HEK293 (cell line): ENCODE measurements at regions not wholly inside any gene's neighbourhood (a gene's known extent, or its start where the extent isn't known, plus 50 kb on each side); places are given as distances from the start of the nearest gene placed in this dataset.

ENCODE experiments used
- CTCF ChIA-PET: fragments of 350-600 bp; formaldehyde crosslinking; extraction: SDS; loops from one replicate; lab custom pipeline; 2021; ENCODE audit warnings: antibody characterized with exemption; lab: Yijun Ruan, JAX
- POLR2A ChIA-PET: fragments of 300-600 bp; formaldehyde crosslinking; extraction: SDS; loops from one replicate; lab custom pipeline; 2020; ENCODE audit warnings: antibody characterized with exemption, inconsistent platforms; lab: Yijun Ruan, JAX
- H3K27ac ChIP-seq: fragments of 200-500 bp; sonication (Bioruptor generic); 2 replicates; pipeline ENCODE4 v1.5.1; 2014; ENCODE audit warnings: low read depth, low read length, control low read depth, inconsistent platforms; ENCODE audit errors: extremely low read depth
- H3K36me3 ChIP-seq, 2 experiments: fragments of 200-500 bp in 1 of 2; sonication (Bioruptor generic) in 1 of 2; 1 replicate in 1 of 2; 2 replicates in 1 of 2; pipeline ENCODE4 v1.5.1; 2014 to 2017; ENCODE audit warnings: inconsistent platforms in 2 of 2, low read length in 2 of 2; ENCODE audit not compliant: control insufficient read depth in 2 of 2, insufficient read depth in 1 of 2
- H3K4me1 ChIP-seq: fragments of 200-500 bp; sonication (Bioruptor generic); 2 replicates; pipeline ENCODE4 v1.5.1; 2014; ENCODE audit warnings: mild to moderate bottlenecking, low read length, inconsistent platforms; ENCODE audit not compliant: control insufficient read depth, insufficient read depth
- H3K4me3 ChIP-seq: 2 replicates; pipeline ENCODE4 v1.5.1; 2011; ENCODE audit warnings: low read depth, mild to moderate bottlenecking, control low read depth, low read length, moderate library complexity
- H3K9me3 ChIP-seq: fragments of 200-500 bp; sonication (Bioruptor generic); 2 replicates; pipeline ENCODE4 v1.5.1; 2014; ENCODE audit warnings: low read depth, low read length, inconsistent platforms; ENCODE audit not compliant: control insufficient read depth, insufficient read depth
- KLF9 ChIP-seq: fragments of 450-650 bp; formaldehyde crosslinking; IDR thresholded peaks from 2 replicates; pipeline ENCODE4 v1.5.1; 2016; ENCODE audit warnings: missing biosample characterization, missing genetic modification characterization, low read depth
- SP2 ChIP-seq: fragments of 450-650 bp; formaldehyde crosslinking; IDR thresholded peaks from 2 replicates; pipeline ENCODE4 v1.5.1; 2016; ENCODE audit warnings: missing biosample characterization, missing genetic modification characterization
- ZNF624 ChIP-seq: fragments of 450-650 bp; formaldehyde crosslinking; IDR thresholded peaks from 2 replicates; pipeline ENCODE4 v1.5.1; 2017; ENCODE audit warnings: missing biosample characterization, missing genetic modification characterization
- ZNF670 ChIP-seq: fragments of 450-650 bp; formaldehyde crosslinking; IDR thresholded peaks from 2 replicates; pipeline ENCODE4 v1.5.1; 2016; ENCODE audit warnings: missing biosample characterization, missing genetic modification characterization, low read depth
- TF ChIP-seq, protein P1 (sequence below): fragments of 450-650 bp; formaldehyde crosslinking; IDR thresholded peaks from 2 replicates; pipeline ENCODE4 v1.5.1; 2017; ENCODE audit warnings: missing biosample characterization, missing genetic modification characterization

DNA sequence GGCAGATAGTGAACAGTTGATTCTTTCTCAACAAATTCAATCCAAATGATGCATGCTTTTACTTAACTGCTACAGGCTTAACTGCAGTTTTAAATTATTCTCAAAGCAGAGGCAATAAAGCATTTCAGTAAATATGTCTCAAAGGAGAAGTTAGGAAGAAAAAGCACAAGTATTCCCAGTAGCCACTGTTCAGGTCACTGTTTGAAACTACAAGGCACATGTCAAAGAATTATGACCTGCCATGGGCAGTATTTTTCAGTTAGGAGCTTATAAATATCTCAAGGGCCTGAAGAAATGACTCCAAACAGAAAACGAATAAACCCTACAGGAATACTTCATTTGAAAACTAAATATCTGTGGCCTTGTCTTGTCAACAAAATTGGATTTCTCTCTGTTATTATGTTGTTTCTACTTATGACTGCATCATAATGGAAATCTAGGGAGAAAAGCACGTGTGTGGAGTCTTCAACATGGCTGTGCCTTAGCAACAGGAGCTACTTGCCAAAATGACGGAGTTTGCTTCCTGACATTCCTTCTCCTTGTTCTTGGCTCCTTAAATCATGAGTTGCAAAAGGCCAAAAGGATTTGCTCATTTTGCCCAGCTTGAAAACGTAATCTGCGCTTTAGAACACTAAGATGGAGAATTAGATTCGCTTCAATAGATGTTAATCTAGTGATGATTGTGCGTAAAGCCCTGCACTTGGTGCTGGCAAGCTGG, 67.6 kb upstream of the GPR101 start:
- TF ChIP-seq, protein P1, sequence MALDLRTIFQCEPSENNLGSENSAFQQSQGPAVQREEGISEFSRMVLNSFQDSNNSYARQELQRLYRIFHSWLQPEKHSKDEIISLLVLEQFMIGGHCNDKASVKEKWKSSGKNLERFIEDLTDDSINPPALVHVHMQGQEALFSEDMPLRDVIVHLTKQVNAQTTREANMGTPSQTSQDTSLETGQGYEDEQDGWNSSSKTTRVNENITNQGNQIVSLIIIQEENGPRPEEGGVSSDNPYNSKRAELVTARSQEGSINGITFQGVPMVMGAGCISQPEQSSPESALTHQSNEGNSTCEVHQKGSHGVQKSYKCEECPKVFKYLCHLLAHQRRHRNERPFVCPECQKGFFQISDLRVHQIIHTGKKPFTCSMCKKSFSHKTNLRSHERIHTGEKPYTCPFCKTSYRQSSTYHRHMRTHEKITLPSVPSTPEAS, result no peak
- TF ChIP-seq KLF9 (tag by site-specific recombination), result no peak
- TF ChIP-seq ZNF670 (tag by site-specific recombination), result no peak
- TF ChIP-seq SP2 (tag by site-specific recombination), result no peak
- TF ChIP-seq ZNF624 (tag by site-specific recombination), result no peak
- ChIA-PET POLR2A (no interaction called here), CTCF (interaction anchor here (0.6 kb wide), 1 partner anchor 147 kb away, joined by 3 read pairs; no protein-coding TSS in a partner anchor)
- Histone ChIP-seq H3K27ac (no peak overlapping the region), H3K36me3 (no peaks in the 10 kb centered on the region), H3K4me1 (no peaks in the 10 kb centered on the region), H3K4me3 (no peak overlapping the region), H3K9me3 (no peaks in the 10 kb centered on the region)
